ENCODE measurements at regions not wholly inside any gene's neighbourhood (a gene's known extent, or its start where the extent isn't known, plus 50 kb on each side); places are given as distances from the start of the nearest gene placed in this dataset.

GRCh38 chrX:7272346-7272745 is 124.4 kb upstream of the PUDP start:
- no peaks in the 10 kb centered on the region for H3K9me3 ChIP-seq (ENCODE audit: insufficient read depth, low read depth, low read length)
- H3K36me3 ChIP-seq (ENCODE audit: insufficient read depth, low read length) = no peaks in the 10 kb centered on the region
- no peak overlapping the region for H3K9ac ChIP-seq (ENCODE audit: low read depth, low read length)
- no peak overlapping the region for H3K27ac ChIP-seq (ENCODE audit: low read depth, low read length)
- H3K4me3 ChIP-seq (ENCODE audit: low read length) = no peak overlapping the region
- H3K27me3 ChIP-seq (ENCODE audit: insufficient read depth, low read length) = no peaks in the 10 kb centered on the region
- 82% methylated on average over 6 of the region's 6 CpGs for WGBS
- no peaks in the 10 kb centered on the region for H3K4me1 ChIP-seq (ENCODE audit: insufficient read depth, low read length)

DNA sequence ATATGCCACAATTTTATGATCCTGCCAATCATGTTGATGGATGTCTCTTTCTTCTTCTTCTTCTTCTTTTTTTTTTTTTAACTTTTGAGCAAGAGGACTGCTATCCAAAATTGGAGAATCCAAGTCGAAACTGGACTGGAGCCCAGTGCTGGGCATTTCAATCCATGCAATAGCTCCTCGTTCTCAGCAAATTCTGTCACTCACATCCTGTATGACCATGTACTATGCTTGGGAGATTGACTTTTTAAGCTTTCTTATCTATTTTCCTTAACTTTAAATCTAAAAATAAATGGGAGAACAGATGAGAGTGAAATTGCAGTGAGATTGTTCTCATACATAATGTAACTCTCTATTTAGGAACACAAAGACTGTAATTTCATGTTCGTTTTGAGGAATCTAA is 123.0 kb upstream of the PUDP start:
- Histone ChIP-seq H3K9me3 (ENCODE audit: insufficient read depth, low read depth, low read length) (no peaks in the 10 kb centered on the region), H3K9ac (ENCODE audit: low read depth, low read length) (no peak overlapping the region), H3K27me3 (ENCODE audit: insufficient read depth, low read length) (no peaks in the 10 kb centered on the region), H3K4me3 (ENCODE audit: low read length) (no peak overlapping the region), H3K27ac (ENCODE audit: low read depth, low read length) (no peak overlapping the region), H3K36me3 (ENCODE audit: insufficient read depth, low read length) (no peaks in the 10 kb centered on the region), H3K4me1 (ENCODE audit: insufficient read depth, low read length) (no peaks in the 10 kb centered on the region)
- WGBS = 100% methylated on average over 2 of the region's 3 CpGs

DNA sequence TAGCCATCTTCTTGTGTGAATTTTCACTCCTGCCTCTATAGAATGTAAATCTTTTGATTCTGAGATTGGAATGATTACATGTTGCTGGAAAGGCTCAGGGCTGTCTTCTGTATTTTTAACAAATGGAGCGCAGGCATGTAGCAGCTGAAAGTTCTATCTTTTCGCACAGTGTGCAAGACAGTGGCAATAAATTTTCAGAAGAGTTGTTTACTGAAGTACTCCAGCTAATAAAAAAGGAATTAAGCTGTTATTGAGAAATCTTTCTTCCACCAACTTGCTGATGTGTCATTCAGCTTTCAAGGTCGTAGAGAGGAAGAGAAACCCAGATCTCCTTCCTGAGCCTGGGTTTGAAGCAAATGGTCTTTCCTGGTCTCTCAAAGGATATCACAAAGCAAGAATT is 122.0 kb upstream of the PUDP start:
- no peak overlapping the region for H3K27ac ChIP-seq (ENCODE audit: low read depth, low read length)
- no peaks in the 10 kb centered on the region for H3K4me1 ChIP-seq (ENCODE audit: insufficient read depth, low read length)
- no peaks in the 10 kb centered on the region for H3K36me3 ChIP-seq (ENCODE audit: insufficient read depth, low read length)
- 97% methylated on average over 2 of the region's 3 CpGs for WGBS
- no peaks in the 10 kb centered on the region for H3K27me3 ChIP-seq (ENCODE audit: insufficient read depth, low read length)
- no peak overlapping the region for H3K4me3 ChIP-seq (ENCODE audit: low read length)
- no peaks in the 10 kb centered on the region for H3K9me3 ChIP-seq (ENCODE audit: insufficient read depth, low read depth, low read length)
- no peak overlapping the region for H3K9ac ChIP-seq (ENCODE audit: low read depth, low read length)

DNA sequence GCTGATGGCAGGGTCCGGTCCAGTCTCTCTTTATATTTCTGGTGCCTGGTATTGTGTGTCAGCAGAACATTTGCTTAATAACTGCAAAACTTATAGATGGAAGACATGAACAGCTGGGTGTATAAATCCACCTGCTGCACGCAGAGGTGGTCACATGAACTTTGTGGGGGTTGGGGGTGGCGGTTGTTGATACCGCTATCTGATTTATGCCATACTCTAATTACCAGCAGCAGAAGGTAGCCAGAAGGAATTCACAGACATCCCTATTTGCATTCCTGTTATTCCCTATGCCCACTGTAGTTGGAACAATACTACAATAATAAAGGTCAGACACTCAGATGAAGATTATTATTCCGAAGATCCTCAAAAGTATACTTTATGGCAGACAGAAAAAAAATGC is 121.6 kb upstream of the PUDP start:
- Histone ChIP-seq H3K4me3 (ENCODE audit: low read length) (no peak overlapping the region), H3K27ac (ENCODE audit: low read depth, low read length) (no peak overlapping the region), H3K27me3 (ENCODE audit: insufficient read depth, low read length) (no peaks in the 10 kb centered on the region), H3K9ac (ENCODE audit: low read depth, low read length) (no peak overlapping the region), H3K4me1 (ENCODE audit: insufficient read depth, low read length) (no peaks in the 10 kb centered on the region), H3K36me3 (ENCODE audit: insufficient read depth, low read length) (no peaks in the 10 kb centered on the region), H3K9me3 (ENCODE audit: insufficient read depth, low read depth, low read length) (no peaks in the 10 kb centered on the region)
- WGBS = 97% methylated on average over 5 of the region's 5 CpGs

- WGBS = no CpG with 5 or more reads among the region's 1 CpG
- Histone ChIP-seq H3K27ac (ENCODE audit: low read depth, low read length) (no peak overlapping the region), H3K36me3 (ENCODE audit: insufficient read depth, low read length) (no peaks in the 10 kb centered on the region), H3K27me3 (ENCODE audit: insufficient read depth, low read length) (no peaks in the 10 kb centered on the region), H3K4me3 (ENCODE audit: low read length) (no peak overlapping the region), H3K4me1 (ENCODE audit: insufficient read depth, low read length) (no peaks in the 10 kb centered on the region), H3K9me3 (ENCODE audit: insufficient read depth, low read depth, low read length) (no peaks in the 10 kb centered on the region), H3K9ac (ENCODE audit: low read depth, low read length) (no peak overlapping the region)
Observed at GRCh38 chrX:7266288-7266687, 118.3 kb upstream of the PUDP start.

DNA sequence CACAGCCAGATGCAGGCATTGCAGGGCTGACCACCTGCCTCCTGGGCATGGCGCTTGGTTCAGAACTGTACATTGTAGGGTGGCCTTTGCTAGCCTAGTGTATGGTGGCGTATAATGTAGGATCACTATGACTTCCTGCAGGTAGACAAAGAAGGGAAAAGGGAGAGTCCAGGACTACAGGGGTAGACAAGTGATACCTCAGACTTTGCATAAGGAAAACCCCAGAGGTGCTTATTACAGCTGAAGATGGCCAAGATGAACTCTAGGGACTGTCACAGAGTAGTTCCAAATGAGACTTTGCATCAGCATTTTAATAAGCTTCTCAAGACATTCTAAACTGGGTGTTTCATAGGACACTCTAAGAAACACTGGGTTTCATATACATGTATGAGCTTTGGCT is 116.4 kb upstream of the PUDP start:
- H3K27ac ChIP-seq (ENCODE audit: low read depth, low read length) = no peak overlapping the region
- H3K4me3 ChIP-seq (ENCODE audit: low read length) = no peak overlapping the region
- no peaks in the 10 kb centered on the region for H3K4me1 ChIP-seq (ENCODE audit: insufficient read depth, low read length)
- 94% methylated on average over 2 of the region's 2 CpGs for WGBS
- H3K9me3 ChIP-seq (ENCODE audit: insufficient read depth, low read depth, low read length) = no peaks in the 10 kb centered on the region
- no peaks in the 10 kb centered on the region for H3K27me3 ChIP-seq (ENCODE audit: insufficient read depth, low read length)
- no peak overlapping the region for H3K9ac ChIP-seq (ENCODE audit: low read depth, low read length)
- H3K36me3 ChIP-seq (ENCODE audit: insufficient read depth, low read length) = no peaks in the 10 kb centered on the region

DNA sequence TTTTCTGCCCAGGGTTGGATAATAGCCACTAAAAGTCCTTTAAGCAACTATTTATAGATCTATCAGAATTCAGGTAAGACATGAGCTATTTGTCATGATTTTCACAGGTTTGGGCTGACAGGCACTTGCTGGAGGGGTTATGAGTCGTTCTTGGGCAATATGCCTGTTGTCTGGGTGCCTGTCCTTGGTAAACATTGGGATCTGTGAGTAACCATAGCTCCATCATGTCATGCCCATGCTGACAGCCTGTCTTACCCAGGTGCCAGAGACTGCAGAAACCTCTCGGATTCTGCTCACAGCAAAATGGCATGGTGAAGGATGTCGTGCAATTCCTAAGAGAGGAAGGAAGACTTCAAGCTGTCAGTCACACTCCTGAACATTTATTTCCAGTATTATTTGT is 116.0 kb upstream of the PUDP start:
- Histone ChIP-seq H3K4me3 (ENCODE audit: low read length) (no peak overlapping the region), H3K9ac (ENCODE audit: low read depth, low read length) (no peak overlapping the region), H3K36me3 (ENCODE audit: insufficient read depth, low read length) (no peaks in the 10 kb centered on the region), H3K27me3 (ENCODE audit: insufficient read depth, low read length) (no peaks in the 10 kb centered on the region), H3K4me1 (ENCODE audit: insufficient read depth, low read length) (no peaks in the 10 kb centered on the region), H3K9me3 (ENCODE audit: insufficient read depth, low read depth, low read length) (no peaks in the 10 kb centered on the region), H3K27ac (ENCODE audit: low read depth, low read length) (no peak overlapping the region)
- 97% methylated on average over 2 of the region's 3 CpGs for WGBS

DNA sequence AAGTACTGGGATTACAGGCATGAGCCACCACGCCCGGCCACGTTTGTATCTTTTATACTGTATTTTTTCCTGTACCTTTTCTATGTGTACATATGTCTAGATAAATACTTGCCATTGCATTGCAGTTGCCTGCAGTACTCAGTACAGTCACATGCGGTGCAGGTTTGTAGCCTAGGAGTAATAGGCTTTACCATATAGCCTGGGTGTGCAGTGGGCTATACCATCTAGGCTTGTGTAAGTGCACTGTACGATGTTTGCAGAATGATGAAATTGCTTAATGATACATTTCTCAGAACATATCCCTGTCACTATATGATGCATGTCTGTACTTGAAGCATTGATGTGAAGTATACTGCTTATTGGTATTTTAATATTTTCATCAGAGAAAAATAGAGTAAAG is 115.4 kb upstream of the PUDP start:
- no peak overlapping the region for H3K9ac ChIP-seq (ENCODE audit: low read depth, low read length)
- 95% methylated on average over 2 of the region's 5 CpGs for WGBS
- no peaks in the 10 kb centered on the region for H3K36me3 ChIP-seq (ENCODE audit: insufficient read depth, low read length)
- H3K27ac ChIP-seq (ENCODE audit: low read depth, low read length) = no peak overlapping the region
- no peaks in the 10 kb centered on the region for H3K27me3 ChIP-seq (ENCODE audit: insufficient read depth, low read length)
- H3K9me3 ChIP-seq (ENCODE audit: insufficient read depth, low read depth, low read length) = no peaks in the 10 kb centered on the region
- H3K4me3 ChIP-seq (ENCODE audit: low read length) = no peak overlapping the region
- no peaks in the 10 kb centered on the region for H3K4me1 ChIP-seq (ENCODE audit: insufficient read depth, low read length)

DNA sequence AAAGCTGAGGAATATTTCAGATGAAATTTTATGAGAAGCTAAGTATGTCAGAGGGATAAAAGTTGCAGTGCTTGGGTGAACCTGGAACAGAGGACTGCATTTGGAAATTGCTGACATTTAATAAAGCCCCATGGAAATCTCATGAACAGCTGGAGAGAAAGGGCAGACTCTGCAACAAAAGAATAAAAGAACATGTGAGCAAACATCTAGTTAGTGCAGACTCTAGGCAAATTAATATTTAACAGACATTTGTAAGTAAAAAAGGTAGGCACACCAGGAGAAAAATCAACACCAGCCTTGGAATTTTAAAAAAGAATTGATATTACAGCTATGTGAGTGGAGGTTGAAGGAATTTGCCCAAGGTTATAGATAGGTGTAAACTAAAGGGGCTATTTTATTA is 114.6 kb upstream of the PUDP start:
- H3K4me3 ChIP-seq (ENCODE audit: low read length) = no peak overlapping the region
- H3K27me3 ChIP-seq (ENCODE audit: insufficient read depth, low read length) = no peaks in the 10 kb centered on the region
- no peaks in the 10 kb centered on the region for H3K4me1 ChIP-seq (ENCODE audit: insufficient read depth, low read length)
- no peaks in the 10 kb centered on the region for H3K9me3 ChIP-seq (ENCODE audit: insufficient read depth, low read depth, low read length)
- no peak overlapping the region for H3K27ac ChIP-seq (ENCODE audit: low read depth, low read length)
- H3K9ac ChIP-seq (ENCODE audit: low read depth, low read length) = no peak overlapping the region
- no peaks in the 10 kb centered on the region for H3K36me3 ChIP-seq (ENCODE audit: insufficient read depth, low read length)

- H3K9ac ChIP-seq (ENCODE audit: low read depth, low read length) = no peak overlapping the region
- WGBS = 95% methylated on average over 3 of the region's 5 CpGs
- H3K36me3 ChIP-seq (ENCODE audit: insufficient read depth, low read length) = no peaks in the 10 kb centered on the region
- no peaks in the 10 kb centered on the region for H3K27me3 ChIP-seq (ENCODE audit: insufficient read depth, low read length)
- no peak overlapping the region for H3K4me3 ChIP-seq (ENCODE audit: low read length)
- no peak overlapping the region for H3K27ac ChIP-seq (ENCODE audit: low read depth, low read length)
- no peaks in the 10 kb centered on the region for H3K9me3 ChIP-seq (ENCODE audit: insufficient read depth, low read depth, low read length)
- no peaks in the 10 kb centered on the region for H3K4me1 ChIP-seq (ENCODE audit: insufficient read depth, low read length)
Observed at GRCh38 chrX:7261672-7262332, 113.8 kb upstream of the PUDP start.

GRCh38 chrX:7254144-7254543 is 106.2 kb upstream of the PUDP start:
- whole genome bisulfite sequencing = 97% methylated on average over 3 of the region's 4 CpGs
- Histone ChIP-seq H3K4me3 (ENCODE audit: low read length) (no peak overlapping the region), H3K9ac (ENCODE audit: low read depth, low read length) (no peak overlapping the region), H3K27ac (ENCODE audit: low read depth, low read length) (no peak overlapping the region), H3K4me1 (ENCODE audit: insufficient read depth, low read length) (no peaks in the 10 kb centered on the region), H3K9me3 (ENCODE audit: insufficient read depth, low read depth, low read length) (no peaks in the 10 kb centered on the region), H3K36me3 (ENCODE audit: insufficient read depth, low read length) (no peaks in the 10 kb centered on the region), H3K27me3 (ENCODE audit: insufficient read depth, low read length) (no peaks in the 10 kb centered on the region)

DNA sequence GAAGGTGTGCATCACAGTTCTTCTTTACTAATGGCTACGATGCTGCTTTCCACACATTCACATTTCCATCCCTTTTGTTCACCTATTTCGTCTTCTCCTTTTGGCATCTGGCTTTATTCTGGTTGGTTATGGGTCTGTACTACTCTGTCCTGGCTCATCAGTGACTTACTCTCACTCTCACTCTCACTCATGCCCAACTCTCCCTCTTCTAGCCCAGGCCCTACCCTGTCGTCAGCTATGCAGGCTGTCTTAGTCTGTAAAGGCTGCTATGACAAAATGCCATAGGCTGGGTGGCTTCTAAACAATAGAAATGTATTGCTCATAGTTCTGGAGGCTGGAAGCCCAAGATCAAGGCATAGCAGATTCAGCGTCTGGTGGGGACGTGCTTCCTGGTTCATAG is 105.6 kb upstream of the PUDP start:
- Histone ChIP-seq H3K36me3 (ENCODE audit: insufficient read depth, low read length) (no peaks in the 10 kb centered on the region), H3K27me3 (ENCODE audit: insufficient read depth, low read length) (no peaks in the 10 kb centered on the region), H3K27ac (ENCODE audit: low read depth, low read length) (no peak overlapping the region), H3K4me1 (ENCODE audit: insufficient read depth, low read length) (no peaks in the 10 kb centered on the region), H3K9me3 (ENCODE audit: insufficient read depth, low read depth, low read length) (no peaks in the 10 kb centered on the region), H3K4me3 (ENCODE audit: low read length) (no peak overlapping the region), H3K9ac (ENCODE audit: low read depth, low read length) (no peak overlapping the region)
- WGBS = 96% methylated on average over 3 of the region's 5 CpGs

All from HUES64 (cell line).